Dermis microvascular lymphatic vessel endothelial cell (primary cell): ENCODE measurements at regions not wholly inside any gene's neighbourhood (a gene's known extent, or its start where the extent isn't known, plus 50 kb on each side); places are given as distances from the start of the nearest gene placed in this dataset.

Experiments
- DNase-seq, 2 donors: peaks; one replicate each; pipeline versions ENCODE4 v3.0.0 to v3.0.0-alpha.2; 2010; ENCODE audit warnings: low read depth in 2 of 2

GRCh38 chr3:111351334-111351733 lies 190.7 kb upstream of the CD96 start:
- no peak for DNase-seq

- DNase-seq: no peak
Observed at GRCh38 chr3:111352585-111352984, 189.4 kb upstream of the CD96 start.

- no peak for DNase-seq
Observed at GRCh38 chr3:111359261-111360030, 182.6 kb upstream of the CD96 start.

- no peak for DNase-seq
Observed at GRCh38 chr3:111362381-111363009, 179.5 kb upstream of the CD96 start.

GRCh38 chr3:111366515-111366914 lies 175.5 kb upstream of the CD96 start:
- DNase-seq: no peak

- no peak for DNase-seq
Observed at GRCh38 chr3:111368056-111368455, 173.9 kb upstream of the CD96 start.

GRCh38 chr3:111369958-111370357 lies 172.0 kb upstream of the CD96 start:
- DNase-seq: peak in 1 of 2 donors; percentile 43

GRCh38 chr3:111373239-111373638 lies 168.8 kb upstream of the CD96 start:
- DNase-seq: no peak

GRCh38 chr3:111373861-111374260 lies 168.1 kb upstream of the CD96 start:
- DNase-seq: no peak

- no peak for DNase-seq
Observed at GRCh38 chr3:111385971-111386495, 156.0 kb upstream of the CD96 start.

- DNase-seq: no peak
Observed at GRCh38 chr3:111392894-111393398, 149.1 kb upstream of the CD96 start.

GRCh38 chr3:111412656-111413055 lies 129.3 kb upstream of the CD96 start:
- no peak for DNase-seq

GRCh38 chr3:111414531-111414930 lies 127.5 kb upstream of the CD96 start:
- no peak for DNase-seq

- DNase-seq: no peak
Observed at GRCh38 chr3:111415018-111415417, 127.0 kb upstream of the CD96 start.

- DNase-seq: no peak
Observed at GRCh38 chr3:111418391-111418790, 123.6 kb upstream of the CD96 start.

- no peak for DNase-seq
Observed at GRCh38 chr3:111428301-111428700, 113.7 kb upstream of the CD96 start.

GRCh38 chr3:111434941-111435622 lies 106.9 kb upstream of the CD96 start:
- no peak for DNase-seq

- DNase-seq: no peak
Observed at GRCh38 chr3:111438283-111438682, 103.7 kb upstream of the CD96 start.

- no peak for DNase-seq
Observed at GRCh38 chr3:111454551-111454950, 87.4 kb upstream of the CD96 start.

- no peak for DNase-seq
Observed at GRCh38 chr3:111465081-111465670, 76.8 kb upstream of the CD96 start.

GRCh38 chr3:111470032-111470431 lies 72.0 kb upstream of the CD96 start:
- no peak for DNase-seq

- no peak for DNase-seq
Observed at GRCh38 chr3:111471831-111472230, 70.2 kb upstream of the CD96 start.
